HG03097 (cell line): ENCODE measurements at regions not wholly inside any gene's neighbourhood (a gene's known extent, or its start where the extent isn't known, plus 50 kb on each side); places are given as distances from the start of the nearest gene placed in this dataset.
"Not testable (repeated sequence)": the region's sequence is repeated elsewhere in the genome, so short reads cannot be mapped to it uniquely, and the experiment has no call there.

Experiments
- ATAC-seq: cut with Tn5 transposase; IDR thresholded peaks from one replicate; pipeline ENCODE4 v1.9.1; 2021; ENCODE audit not compliant: unreplicated experiment, low FRiP score

DNA sequence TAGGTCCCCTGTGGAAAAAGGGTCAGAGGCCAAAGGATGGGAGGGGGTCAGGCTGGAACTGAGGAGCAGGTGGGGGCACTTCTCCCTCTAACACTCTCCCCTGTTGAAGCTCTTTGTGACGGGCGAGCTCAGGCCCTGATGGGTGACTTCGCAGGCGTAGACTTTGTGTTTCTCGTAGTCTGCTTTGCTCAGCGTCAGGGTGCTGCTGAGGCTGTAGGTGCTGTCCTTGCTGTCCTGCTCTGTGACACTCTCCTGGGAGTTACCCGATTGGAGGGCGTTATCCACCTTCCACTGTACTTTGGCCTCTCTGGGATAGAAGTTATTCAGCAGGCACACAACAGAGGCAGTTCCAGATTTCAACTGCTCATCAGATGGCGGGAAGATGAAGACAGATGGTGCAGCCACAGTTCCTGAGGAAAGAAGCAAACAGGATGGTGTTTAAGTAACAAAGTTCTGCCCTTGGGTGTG, 165.8 kb downstream of the RPIA start:
- no peak for ATAC-seq

DNA sequence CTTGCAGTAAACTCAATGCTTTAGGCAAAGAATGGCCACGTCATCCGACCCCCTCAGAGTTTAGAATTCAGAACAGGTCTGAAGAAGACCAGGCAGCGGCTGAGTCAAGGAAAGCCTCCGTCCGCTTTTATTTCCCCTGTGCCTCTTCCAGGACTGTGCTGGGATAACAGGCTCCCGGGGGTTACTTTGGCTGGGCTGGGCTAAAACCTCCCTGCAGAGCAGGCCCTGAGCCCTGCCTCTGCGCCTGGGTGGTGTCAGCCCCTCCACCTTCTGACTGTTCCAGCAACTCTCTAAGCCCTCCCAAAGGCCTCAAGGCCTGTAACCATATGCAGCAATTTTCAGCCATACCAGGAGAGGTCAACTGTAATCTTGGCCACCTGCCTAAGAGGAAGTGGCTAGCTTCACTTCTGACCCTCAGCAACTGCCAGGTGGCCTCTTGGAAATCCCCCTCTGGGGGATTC, 166.5 kb downstream of the RPIA start:
- ATAC-seq, result peak; percentile 37

DNA sequence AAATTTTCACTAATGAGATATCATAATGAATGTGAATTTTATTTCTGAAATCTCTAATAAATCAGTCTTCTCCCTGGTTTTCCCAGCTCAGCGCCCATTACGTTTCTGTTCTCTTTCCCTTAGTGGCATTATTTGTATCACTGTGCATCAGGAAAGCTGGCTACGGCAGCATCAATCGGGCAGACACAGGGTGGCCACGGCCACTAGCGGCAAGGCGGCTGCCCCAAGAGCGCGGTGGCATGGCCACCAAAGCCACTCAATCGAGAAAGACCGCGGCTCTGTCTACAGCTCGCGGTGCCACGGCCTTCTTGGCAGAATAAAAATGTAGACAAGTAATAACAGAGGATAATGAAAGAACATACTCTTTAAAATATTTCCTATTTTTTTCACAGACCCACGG, 168.0 kb downstream of the RPIA start:
- no peak for ATAC-seq

DNA sequence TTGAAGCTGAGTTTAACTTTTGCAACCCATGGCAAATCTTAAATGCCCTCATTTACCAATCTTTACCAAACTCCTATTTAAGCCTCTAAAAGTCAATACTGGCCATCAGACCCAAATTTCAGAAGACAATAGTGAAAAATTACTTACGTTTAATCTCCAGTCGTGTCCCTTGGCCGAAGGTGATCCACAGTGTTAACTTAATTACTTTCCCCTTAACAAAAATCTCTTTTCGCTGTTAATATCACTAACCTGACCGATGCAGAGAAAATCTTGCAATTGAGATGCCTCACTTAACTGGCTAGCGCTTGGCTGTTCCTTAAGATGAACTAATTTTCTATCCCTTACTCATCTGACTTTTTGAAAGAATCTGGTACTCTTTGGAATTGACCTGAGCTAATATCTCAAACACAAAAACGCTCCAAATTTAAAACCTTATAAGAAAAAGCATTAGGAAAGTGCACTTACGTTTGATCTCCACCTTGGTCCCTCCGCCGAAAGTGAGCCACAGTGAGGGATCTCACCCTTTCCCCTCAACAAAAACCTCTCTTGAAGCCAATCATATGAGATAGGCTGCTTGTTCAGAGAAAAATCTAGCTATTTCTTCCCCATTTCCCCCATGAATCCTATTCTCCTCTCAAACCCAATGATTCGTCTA, 169.1 kb downstream of the RPIA start:
- no peak for ATAC-seq

DNA sequence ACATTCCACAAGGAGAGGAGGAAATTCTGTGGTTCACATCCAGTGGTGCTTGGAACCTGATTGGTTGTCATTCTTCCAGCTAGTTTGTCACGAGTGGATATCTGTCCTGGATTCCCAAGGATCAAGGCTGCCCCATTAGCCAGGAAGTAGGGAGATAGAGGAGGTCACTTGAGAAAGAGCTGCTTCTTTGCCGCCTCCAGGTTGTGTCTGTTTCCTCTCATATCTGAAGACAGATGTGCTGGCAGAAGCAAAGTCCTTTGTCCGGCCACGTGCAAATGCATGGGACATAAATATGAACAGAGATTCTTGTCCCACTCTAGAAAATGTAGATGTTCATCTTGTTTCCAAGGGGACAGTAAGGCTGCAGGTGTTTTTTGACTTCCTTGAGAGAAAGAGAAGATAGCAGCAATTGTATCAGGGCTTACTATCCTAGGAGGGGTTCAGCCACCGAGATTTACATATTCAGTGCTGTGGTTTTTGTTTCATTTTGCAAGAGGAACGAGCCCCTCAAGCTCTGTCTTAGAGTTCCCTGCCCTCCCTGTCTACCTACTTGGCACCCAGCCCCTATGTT, 174.4 kb downstream of the RPIA start:
- ATAC-seq, result peak; percentile 71

DNA sequence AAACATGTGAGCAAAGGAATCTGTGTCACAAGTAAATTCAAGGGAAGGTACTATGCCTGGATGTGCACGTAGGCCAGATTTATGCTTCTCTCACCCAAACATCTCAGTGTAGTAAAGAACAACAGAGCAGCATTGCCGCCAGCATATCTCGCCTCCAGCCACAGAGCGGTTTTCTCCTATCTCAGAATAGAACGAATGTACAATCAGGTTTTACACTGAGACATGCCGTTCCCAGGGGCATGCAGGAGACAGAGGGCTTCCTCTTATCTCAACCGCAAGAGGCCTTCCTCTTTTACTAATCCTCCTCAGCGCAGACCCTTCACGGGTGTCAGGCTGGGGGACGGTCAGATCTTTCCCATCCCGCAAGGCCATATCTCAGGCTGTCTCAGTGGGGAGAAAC, 175.3 kb downstream of the RPIA start:
- ATAC-seq, result no peak

DNA sequence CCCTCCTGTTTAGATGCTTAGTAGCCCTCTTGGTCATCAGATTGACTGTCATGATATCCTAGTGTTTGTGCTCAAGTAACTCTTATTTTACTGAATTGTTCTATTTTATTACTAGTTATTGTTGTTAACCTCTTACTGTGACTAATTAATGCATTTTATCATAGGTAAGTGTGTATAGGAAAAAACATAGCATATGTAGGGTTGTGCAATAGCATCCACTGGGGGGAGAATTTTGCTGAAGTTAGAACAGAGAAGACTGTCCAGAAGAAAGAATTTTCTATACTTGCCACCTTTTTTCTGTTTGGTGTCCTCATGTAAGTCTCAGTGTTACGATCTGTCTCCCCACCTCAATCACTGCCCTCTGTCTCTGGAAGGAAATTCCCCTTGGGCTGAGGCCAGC, 177.4 kb downstream of the RPIA start:
- ATAC-seq, result no peak

DNA sequence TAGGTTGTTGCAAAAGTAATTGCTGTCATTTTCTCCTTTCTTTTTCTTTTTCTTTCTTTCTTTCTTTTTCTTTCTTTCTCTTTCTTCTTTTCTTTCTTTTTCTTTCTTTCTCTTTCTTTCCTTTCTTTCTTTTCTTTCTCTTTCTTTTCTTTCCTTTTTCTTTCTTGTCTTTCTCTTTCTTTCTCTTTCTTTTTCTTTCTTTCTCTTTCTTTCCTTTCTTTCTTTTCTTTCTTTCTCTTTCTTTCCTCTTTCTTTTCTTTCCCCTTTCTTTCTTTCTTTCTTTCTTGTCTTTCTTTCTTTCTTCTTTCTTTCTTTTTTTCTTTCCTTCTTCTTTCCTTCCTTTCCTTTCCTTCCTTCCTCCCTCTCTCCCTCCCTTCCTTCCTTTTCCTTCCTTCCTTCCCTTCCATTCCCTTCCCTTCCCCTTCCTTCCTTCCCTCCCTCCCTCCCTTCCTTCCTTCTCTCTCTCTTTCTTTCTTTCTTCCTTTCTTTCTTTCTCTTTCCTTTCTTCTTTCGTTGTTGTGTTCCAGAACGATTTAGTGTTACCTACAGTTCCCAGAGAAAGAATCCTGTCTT, 178.9 kb downstream of the RPIA start:
- no peak for ATAC-seq

DNA sequence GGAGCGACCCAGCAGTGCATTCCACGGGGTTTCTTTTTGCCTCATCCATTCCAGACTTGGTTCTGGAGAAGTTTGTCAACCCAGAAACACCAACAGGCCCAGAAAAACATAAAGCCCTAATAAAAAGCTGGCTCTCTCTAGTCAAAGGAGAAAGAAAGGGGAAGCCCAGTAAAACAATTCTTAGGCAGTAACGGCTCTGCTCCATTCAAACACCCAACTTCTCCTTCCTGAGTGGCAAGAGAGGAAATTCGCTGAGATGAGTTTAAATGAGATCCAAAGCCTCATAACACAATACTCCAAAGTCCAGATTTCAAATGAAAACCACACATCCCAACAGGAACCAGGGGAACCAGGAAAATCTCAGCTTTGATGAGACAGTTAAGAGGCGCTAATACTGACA, 179.9 kb downstream of the RPIA start:
- ATAC-seq, result no peak

DNA sequence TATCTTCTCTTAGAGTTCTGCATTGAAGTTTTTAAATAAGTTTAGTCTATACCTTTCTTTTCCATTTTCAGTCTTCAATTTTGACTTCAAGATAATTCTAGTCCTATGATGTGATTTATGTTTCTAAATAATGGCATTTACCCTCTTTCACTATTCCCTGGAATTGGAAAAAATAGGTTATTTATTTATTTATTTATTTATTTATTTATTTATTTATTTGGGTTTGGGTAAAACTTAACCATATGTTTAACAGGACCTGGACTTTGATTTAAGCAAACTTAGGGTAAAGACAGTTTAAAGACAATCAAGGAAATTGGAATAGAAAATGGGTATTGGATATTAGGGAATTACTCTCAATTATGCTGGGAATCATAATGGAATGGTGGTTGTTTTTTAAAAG, 182.1 kb downstream of the RPIA start:
- ATAC-seq, result no peak

DNA sequence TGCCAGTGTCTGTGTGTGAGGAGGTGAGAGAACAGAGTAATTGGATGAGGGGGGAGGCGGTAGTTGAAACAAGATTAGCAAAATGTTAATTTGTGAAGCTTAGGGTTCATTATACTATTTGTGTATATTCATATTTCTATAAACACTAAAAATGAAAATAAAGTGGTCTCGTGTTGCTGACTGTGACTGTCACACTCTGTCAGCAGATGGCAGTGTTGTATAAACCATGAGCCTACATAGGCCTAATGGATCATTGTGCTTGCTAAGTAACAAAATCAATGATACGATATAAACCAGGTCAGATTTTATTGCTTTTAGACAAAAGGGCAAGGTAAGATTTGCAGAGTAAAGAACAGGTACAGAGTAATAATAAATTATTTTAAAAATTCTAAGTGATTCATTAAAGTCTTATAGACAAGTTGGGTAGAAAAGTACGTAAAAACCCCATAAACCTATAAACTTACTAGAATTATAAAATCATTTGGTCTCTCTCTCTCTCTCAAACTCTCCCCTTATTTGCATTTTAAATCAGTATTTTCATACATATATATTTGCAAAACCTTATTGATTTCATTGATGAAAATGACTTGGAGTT, 182.7 kb downstream of the RPIA start:
- ATAC-seq, result no peak

DNA sequence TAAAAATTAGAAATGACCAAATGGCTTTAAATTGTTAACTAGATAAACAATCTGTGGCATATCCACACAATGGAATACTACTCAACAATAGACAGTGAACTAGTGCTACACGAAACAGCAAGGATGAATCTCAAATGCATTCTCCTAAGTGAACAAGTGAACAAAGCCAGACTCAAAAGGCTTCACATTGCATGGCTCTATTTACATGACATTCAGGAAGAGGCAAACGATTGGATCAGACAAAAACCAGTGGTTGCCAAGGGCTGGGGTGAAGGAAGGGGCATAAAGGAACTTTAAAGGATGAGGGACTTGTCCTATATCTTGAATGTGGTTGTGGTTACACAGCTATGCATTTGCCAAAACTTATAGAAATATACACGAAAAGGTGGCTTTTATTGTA, 184.3 kb downstream of the RPIA start:
- no peak for ATAC-seq

DNA sequence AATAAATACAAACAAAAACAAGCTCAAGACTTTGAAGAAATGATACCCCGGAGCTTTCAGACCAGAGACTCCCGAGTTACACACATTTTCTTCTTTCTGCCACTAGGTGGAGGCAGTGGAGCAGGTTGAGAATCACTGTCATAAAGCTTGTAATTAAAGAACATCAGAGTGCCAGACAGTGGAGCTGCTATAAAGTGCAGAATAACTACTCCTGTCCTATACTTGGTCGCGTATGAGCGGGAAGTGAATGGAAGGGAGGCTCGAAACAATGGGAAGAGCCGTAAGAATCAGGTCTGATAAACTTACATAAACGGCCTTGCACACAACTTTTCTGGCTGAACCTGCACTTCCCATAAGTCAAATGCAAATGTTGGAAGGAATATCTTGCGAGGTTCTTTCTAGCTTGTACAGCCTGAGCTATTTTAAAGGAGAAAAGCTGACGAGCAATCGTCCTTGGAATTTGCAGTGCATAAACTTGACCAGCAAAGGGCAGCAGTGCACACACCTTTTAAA, 189.0 kb downstream of the RPIA start:
- ATAC-seq, result peak; percentile 62

DNA sequence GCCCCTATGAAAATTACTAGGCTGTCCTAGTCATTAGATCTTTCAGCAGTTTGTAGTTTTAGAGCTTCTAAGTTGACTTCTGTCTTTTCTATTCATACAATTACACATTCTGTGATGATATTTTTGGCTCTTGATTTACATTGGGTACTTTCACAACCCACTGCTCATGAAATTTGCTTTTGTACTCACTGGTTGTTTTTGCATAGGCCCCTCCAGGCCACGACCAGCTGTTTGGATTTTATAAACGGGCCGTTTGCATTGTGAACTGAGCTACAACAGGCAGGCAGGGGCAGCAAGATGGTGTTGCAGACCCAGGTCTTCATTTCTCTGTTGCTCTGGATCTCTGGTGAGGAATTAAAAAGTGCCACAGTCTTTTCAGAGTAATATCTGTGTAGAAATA, 193.8 kb downstream of the RPIA start:
- no peak for ATAC-seq

DNA sequence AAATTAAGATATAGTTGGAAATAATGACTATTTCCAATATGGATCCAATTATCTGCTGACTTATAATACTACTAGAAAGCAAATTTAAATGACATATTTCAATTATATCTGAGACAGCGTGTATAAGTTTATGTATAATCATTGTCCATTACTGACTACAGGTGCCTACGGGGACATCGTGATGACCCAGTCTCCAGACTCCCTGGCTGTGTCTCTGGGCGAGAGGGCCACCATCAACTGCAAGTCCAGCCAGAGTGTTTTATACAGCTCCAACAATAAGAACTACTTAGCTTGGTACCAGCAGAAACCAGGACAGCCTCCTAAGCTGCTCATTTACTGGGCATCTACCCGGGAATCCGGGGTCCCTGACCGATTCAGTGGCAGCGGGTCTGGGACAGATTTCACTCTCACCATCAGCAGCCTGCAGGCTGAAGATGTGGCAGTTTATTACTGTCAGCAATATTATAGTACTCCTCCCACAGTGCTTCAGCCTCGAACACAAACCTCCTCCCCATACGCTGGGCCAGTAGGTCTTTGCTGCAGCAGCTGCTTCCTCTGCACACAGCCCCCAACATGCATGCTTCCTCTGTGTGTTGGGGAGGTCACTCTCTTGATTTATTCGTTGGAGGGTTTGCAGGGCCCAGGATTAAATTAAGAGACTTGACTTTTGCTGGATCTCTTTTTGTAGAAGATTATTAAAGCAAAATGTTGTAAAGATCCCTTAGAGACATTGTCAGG, 194.4 kb downstream of the RPIA start:
- ATAC-seq, result no peak

DNA sequence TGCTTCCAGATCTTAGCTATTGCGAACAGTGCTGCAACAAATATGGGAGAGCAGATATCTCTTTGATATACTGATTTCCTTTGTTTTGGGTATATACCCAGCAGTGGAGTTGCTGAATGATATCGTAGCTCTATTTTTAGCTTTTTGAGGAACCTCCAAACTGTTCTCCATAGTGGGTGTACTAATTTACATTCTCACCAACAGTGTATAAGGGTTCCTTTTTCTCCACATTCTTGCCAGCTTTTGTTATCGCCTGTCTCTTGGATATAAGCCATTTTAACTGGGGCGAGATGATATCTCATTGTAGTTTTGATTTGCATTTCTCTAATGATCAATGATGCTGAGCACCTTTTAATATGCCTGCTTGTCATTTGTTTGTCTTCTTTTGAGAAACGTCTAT, 196.0 kb downstream of the RPIA start:
- not testable (repeated sequence) for ATAC-seq

DNA sequence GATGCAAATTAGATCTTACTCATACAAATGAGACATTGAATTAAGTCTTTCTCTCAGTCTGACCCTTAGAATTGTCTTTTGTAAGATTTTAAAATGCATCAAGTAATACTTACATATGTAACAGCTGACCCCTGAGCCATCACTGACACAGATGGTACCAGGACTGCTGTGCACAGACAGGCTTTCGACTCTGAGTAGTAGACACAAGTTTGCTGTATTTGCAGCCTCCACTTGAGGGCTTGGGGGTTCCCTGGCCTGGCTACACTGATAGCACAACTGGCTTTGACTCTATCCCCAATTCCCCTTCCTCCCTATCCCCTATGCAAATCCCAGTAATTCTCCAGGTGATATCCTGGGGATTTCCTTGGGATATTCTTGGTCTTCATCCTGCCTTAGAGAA, 200.7 kb downstream of the RPIA start:
- no peak for ATAC-seq

DNA sequence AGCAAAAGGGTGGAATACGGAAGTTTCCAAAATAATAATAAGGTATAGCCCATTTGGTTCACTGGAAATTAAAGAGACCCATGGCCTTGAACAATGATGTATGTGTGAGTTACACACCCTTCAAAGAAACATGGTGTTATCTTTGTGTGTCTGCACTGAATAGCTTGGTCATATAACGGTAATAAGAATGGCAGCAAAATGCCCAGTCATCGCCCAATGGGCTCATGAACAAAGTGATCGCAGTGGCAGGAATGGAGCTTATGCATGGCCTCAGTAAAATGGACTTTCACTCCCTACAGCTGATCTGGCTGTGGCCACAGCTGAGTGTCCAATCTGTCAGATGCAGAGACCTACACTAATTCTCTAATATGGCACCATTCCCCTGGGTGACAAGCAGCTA, 201.3 kb downstream of the RPIA start:
- ATAC-seq, result no peak

DNA sequence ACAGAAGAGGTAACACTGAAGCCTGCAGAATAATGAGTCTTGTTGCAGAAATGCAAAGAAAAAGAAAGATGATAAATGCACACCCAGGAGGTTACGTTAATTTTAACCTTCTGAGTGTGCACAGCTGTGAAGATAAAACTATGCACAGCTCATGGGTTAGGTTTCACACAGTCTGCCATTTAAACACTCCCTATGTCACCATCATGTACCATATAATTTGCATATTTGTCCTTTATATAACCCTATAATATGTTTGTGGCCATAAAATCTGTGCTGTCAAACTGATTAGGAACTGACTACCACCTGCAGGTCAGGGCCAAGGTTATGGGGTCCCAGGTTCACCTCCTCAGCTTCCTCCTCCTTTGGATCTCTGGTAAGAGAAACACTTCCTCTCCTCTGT, 205.5 kb downstream of the RPIA start:
- ATAC-seq, result no peak

DNA sequence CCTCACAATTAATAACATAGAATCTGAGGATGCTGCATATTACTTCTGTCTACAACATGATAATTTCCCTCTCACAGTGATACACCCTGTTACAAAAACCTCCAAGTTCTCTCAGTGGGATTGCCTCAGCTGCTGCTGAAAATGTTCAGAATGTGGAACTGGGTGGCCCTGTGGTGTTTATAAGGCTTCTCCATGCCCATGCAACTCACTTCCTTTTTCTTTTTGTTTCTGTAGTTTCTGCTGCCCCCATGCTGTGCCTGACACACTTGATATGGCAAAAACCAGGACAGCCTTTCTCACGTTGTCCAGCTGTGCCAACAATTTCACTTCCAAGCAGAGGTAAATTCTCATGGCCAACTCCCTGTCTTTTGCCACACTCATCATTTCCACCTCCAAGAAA, 206.2 kb downstream of the RPIA start:
- ATAC-seq, result no peak

DNA sequence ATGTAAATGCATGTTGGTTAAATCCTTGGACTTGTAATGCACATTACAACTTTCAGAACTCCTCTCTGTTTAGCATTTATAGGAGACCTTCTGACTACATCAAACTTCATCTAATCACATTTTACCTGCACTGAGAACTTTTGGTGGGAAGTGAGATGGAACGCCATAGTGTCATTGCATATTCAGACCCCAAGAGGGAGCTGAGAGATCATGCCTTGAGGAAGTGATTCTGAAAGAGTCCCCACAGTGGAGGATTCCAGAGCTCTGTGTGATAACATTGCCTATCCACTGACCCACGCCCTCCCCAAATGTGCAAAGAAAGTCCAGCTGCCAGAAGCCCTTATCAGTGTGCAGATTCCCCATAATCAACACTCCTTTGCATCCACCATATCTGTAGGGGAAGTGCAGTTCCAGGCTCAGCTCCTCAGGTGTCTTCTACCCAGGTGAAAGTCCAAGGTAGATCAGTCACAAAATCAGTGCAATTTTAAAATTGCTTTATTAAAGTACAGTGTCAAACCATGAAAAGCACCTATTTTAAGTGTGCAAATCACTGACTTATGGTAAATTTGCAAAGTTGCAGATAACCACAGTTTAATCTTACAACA, 212.4 kb downstream of the RPIA start:
- ATAC-seq, result no peak
